ENCODE measurements at regions not wholly inside any gene's neighbourhood (a gene's known extent, or its start where the extent isn't known, plus 50 kb on each side); places are given as distances from the start of the nearest gene placed in this dataset.
"Not testable (repeated sequence)": the region's sequence is repeated elsewhere in the genome, so short reads cannot be mapped to it uniquely, and the experiment has no call there.

DNA sequence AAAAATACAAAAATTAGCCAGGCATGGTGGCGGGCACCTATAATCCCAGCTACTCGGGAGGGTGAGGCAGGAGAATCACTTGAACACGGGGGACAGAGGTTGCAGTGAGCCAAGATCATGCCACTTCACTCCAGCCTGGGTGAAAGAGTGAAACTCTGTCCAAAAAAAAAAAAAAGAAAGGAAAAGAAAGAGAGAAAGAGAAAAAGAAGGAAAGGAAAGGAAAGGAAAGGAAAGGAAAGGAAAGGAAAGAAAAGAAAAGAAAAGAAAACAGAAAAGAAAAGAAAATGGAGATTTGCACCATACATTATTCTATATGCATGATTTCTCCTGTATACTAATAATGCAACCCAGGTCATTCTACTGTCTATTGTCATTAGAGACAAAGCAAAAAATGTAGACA lies 421.5 kb downstream of the PCDH19 start:
- DNase-seq (ENCODE audit: low spot score), result not testable (repeated sequence)

DNA sequence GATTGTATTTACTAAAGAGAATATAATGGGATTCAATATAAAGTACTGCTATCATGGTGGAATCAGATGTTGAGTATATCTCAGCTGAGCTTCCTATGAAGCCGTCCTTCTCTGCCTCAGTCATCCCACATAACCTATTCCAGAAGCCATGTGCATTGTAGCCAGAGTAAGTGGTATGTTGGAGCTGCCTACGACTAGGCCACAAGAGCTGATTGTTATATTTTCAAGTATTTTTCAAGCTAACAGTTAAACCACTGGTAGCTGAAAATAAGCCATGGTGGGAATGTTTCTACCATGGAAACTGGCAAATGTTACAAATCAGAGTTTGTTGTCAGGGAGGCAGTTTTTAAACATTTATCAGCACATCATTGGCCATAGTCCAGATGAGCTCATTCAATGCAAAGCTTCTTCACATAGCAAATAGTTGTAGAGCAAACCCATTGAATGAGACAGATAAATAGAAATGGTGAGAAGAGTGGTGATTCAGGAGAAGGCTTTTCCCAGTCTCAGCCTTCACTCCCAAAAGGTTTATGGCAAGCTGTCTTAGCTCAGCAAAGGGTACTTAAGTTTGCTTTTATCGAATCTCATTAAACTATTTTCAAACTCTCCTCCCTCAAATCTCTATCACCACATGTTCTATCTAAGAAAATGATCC lies 436.4 kb downstream of the PCDH19 start:
- no peak for DNase-seq (ENCODE audit: low spot score)

DNA sequence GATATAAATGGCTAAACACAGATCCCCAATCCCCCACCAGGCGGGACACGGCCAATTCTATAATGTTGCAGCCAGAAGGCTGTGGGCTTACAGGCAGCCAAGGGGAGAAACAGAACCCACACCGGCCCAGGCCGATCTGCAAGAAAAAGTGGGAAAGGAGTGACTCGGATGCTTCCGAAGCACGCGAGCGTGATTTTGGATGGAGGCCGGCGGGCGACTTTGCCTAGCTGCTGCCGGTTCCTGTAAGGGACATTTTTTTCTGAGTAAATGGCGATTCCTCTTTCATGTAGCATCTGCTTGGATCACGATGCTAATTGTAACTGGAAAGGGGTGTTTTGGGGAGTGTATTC lies 470.2 kb downstream of the PCDH19 start:
- DNase-seq (ENCODE audit: low spot score), result no peak

DNA sequence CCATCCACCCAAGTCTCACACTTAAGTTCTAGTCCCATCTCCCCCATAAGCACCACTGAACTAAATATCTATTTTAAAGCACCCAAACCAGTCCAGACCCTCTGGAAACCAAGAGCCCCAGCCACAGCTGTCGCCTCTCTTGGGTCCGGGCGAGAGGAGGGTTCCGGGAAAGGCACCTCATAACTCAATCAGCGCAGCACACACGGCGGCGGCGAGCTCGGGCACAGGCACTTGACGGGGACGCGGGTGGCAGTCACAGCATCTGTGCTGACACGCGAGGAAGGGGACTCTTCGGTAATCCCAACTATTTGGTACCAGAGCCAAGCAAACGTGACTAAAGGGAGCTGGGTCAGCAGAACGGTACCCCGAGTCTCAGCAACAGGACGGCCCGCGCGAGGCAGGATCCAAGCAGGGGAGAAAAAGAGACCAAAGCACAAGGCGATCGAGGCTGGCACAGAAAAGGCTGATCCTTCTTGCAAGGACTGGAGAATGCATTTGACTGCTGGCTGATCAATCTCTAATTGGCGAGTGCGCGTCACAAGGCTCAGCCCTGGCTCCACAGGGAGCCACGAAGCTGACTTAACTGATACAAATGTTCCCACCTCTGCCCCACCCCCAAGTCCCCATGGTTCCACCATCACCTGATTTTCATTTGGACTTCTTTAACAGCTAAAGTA lies 470.7 kb downstream of the PCDH19 start:
- not testable (repeated sequence) for DNase-seq (ENCODE audit: low spot score)

DNA sequence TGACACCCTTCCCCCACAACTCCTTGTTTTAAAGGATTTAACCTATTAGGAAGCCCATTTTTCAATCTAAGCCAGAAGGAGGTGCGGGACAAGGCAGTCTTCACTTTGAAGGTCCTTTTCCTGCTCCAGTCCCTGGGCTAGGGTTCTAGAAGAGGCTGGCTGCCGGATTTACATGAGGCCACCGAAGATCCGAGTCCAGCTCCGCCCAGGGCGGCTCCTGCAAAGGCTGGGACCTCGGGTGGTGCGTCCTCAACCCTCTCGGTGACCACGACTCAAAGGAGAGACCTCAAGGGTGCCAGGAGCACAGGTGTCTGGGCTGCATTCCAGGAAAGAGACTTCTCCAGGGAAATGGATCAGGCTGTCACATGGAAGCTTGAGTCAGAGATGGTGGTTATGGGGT lies 471.6 kb downstream of the PCDH19 start:
- DNase-seq (ENCODE audit: low spot score), result no peak

DNA sequence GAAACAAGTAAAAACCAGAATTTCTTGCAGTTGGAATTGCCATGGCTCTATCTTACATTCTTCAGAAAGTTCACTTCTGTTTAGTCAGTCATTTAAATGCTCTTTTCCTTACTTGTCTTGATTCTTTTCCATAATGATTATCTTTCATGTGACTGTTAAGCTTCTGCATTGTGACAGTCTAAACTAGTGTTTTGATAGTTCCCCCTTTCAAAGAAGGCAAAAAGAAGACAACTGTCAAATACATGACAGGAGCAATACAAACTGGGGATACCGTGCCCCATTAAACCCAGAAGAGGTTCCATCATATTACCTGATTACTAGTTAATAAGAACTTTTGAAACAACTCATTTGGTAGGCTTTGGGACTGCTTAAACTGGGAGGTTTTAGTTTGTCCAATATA lies 476.2 kb downstream of the PCDH19 start:
- DNase-seq (ENCODE audit: low spot score), result no peak

DNA sequence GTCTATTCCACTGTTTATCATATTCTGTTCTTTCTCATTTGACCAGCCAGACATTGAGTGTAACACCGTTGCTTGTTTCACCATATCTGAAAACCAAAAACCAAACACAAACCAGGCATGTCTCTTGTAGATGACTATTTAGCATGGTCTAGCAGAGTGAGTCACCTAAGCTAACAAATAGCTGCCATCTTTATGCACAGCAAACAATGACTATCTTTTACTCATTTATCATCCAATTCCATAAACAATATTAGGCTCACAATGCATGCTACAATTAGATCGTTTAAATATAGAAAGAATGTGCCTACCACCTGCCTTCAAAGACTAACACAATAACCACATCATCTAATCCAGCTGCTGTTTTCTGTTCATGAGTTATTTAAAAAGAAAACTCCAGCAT lies 495.4 kb downstream of the PCDH19 start:
- no peak for DNase-seq (ENCODE audit: low spot score)

DNA sequence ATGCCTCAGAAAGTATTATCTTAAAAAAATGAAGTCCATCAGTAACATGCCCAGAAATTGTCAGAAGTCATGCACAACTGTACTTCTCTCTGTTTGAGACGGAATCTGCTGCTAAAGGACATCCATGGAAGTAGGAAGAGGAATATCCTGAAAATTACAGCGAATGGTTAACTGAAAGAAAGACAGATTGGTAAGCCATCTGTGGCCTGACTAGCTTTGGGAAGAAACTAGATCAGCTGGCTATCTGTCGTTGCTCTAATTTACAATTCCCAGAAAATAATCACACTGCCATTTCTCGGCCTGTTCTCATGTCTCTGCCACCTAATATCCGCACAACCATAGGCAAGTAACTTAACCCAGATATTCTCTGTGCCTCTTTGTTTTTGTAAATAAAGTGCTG lies 496.5 kb downstream of the PCDH19 start:
- no peak for DNase-seq (ENCODE audit: low spot score)

DNA sequence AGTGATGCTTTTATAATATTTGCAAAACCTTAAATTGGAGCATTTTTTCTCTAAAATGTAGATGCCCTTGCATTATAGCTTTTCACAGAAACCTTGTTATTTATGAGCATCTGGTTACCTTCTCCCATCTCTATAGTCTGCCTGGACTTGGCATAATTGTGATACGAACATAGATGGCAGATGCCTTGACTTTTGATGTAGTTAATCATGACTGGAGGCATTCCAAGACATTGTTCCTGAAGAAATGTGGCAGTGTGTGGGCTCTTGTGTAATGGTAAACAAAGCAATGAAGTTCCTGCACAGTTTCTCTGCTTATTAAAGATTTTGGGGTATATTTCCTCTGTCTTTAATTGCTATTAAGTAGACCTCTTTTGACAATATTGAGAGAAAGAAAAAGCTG lies 500.1 kb downstream of the PCDH19 start:
- no peak for DNase-seq (ENCODE audit: low spot score)

DNA sequence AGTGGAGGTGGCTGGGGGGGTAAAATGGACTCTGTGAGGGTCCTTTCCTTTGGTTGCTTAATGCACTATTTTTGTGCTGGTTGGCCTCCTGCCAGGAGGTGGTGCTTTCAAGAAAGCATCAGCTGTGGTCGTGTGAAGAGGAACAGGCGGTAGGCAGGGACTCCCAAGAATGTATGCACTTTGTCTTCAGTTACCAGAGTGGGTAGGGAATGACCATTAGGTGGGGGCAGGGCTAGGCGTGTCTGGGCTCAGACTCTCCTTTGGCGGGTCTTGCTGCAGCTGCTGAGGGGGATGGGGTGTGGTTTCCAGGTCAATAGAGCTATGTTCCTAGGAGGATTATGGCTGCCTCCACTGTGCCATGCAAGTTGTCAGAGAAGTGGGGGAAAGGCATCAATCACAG lies 509.0 kb downstream of the PCDH19 start:
- no peak for DNase-seq (ENCODE audit: low spot score)

DNA sequence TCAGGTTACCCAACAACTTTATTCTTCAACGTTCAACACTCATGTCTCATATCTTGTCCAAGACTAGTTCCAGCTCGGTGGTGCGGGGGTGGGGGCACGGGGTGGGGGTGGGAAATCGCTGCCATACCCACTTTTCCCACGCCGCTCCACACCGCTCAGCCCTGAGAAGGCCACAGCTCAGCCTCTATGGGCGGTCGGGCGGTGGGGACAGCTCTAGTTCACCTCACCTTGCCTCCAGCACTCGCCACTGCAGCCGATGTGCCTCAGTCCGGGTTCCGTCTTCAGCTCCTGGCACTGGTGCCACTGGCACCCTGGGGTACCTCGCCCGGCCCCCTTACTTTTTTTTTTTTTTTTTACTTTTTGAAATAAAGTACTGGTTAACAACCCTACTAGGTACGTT lies 522.2 kb downstream of the PCDH19 start:
- no peak for DNase-seq (ENCODE audit: low spot score)

DNA sequence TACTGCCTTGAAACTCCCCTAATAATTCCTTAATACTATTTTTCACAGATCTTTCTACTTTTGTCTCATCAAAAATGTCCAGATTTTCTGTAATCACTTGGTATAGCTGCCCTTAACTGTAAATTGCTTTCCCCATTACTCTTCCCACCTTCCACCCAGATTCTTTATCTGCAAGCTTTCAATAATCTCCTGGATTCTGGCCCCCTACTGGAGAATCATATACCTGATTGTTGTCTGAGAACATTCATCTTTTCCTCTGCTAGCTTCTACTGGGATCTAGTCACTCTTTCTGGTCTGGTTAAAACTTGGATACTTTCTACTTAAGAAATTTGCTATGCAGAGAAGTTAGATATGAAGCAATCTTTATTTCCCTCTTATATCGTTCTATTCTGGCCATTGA lies 552.6 kb downstream of the PCDH19 start:
- DNase-seq (ENCODE audit: low spot score), result no peak

DNA sequence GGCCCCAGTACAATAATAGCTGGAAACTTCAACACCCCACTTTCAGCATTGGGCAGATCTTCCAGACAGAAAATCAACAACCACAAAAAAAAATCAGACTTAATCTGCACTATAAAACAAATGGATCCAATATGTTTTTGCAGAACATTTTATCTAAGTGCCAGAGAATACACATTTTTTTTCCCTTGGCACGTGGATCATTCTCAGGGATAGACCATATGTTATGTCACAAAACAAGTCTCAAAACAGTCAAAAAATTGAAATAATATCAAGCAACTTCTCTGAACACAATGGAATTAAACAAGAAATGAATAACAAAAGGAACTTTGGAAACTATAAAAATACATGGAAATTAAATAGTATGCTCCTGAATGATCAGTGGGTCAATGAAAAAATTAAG lies 576.3 kb downstream of the PCDH19 start:
- DNase-seq (ENCODE audit: low spot score), result no peak

DNA sequence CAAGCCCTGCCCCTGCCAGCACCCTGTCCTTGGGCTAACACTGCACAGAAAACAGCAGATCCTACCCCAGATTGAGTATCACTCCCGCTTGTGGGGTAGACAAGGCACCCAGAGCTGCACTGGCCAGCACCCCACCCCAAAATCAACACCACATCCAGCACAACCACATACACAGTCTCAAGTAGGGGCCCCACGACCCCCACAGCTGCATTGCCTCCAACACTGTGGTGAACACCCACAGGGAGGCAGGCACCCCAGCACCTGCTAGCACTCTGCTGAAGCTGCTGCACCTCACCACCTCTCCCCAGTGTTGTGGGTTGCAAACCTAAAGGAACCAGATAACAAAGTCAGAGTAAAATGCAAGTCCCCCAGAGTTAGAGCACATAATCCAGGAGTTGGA lies 589.9 kb downstream of the PCDH19 start:
- DNase-seq (ENCODE audit: low spot score), result no peak

DNA sequence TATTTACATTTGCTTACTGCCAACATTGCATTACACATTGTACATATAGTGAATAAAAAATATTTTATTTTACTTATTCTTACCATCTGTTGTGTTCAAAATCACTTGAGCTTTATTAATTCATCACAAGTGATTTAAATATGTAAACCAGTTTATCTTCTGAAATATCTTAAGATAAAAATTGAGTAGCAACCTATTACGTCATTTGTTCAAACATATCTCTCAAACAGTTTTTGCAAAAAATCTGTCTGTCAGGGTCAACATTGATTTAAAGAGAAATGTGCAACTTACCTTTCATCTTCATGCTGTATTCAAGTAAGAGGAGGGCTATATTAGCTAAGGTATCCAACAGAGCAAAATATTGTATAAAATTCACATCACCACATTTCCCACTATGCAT lies 610.1 kb downstream of the PCDH19 start:
- no peak for DNase-seq (ENCODE audit: low spot score)

DNA sequence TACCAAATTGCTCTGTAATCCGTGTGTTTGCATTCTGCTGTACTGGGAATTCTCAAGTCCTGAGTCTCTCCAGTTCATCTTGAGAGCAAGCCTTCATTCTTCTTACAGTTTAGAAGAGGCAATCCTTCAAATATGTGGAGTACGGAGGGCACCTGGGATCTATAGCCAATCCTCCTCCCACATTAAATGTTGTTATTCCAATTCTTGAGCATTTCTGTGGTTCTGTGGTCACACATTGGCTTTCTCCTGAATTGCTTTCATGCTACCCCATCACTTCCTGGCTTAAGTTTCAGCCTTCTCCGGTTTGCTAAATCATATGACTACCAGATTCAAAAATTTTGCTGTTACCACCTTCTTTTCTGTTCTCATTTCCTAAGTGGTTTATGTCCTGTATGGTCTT lies 611.1 kb downstream of the PCDH19 start:
- DNase-seq (ENCODE audit: low spot score), result no peak

DNA sequence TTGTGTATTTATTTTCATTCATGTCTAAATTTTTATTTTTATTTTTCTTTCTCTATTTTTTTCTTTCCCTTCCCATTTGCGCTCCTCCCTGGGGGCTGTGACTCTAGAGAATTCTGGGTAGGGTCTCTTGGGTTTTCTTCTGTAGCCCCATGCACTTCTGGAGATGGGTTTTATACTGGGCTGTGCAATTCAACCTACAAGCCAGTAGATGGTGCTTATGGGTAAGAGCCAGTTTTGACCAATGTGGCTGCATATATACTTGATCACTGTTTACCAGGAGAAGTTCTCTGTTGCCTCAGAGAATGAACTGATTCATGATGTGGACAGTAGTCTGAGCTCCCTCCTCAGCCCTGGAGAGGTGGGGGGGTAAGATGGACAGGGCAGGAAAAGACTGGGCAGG lies 614.6 kb downstream of the PCDH19 start:
- no peak for DNase-seq (ENCODE audit: low spot score)

DNA sequence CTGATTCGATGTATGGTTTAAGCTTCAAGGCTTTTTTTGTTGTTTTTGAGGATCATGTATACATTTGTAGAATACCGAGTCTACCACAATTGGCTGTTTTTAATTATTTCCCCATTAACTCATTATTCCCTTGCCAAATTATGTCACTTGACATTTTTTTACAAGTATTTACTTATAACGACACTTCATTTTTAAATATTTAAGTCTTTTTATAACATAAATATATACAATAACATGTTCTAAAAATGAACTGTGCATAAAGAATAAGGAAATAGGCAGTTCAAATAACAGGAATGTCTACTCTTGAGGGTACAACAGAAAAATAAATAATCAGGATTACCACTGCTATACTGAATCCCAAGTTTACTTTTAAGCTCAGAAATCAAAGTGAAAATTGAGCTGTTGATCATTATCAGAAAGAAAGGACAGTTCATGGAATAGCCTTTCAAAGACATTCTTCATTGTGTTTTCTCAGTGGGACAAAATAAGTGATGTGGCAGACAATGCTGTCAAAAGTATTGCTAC lies 627.5 kb downstream of the PCDH19 start:
- DNase-seq (ENCODE audit: low spot score), result no peak

DNA sequence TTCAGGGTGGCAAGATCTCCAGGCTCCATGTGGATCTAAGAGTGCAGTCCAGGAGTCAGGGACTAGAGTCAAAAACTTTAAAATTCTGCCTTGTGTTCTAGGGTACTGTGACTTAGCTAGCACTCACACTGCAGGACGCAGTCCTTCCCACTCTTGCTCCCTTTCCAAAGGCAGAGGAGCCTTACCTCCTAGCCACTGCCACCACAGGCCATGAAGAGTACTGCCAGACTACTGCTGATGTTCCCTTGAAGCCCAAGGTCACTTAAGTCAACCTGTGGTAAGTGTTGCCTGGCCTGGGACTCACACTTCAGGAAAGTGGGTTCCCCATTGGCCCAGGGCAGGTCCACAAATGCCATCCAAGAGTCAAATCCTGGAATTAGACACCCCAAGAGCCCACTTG lies 632.2 kb downstream of the PCDH19 start:
- no peak for DNase-seq (ENCODE audit: low spot score)

DNA sequence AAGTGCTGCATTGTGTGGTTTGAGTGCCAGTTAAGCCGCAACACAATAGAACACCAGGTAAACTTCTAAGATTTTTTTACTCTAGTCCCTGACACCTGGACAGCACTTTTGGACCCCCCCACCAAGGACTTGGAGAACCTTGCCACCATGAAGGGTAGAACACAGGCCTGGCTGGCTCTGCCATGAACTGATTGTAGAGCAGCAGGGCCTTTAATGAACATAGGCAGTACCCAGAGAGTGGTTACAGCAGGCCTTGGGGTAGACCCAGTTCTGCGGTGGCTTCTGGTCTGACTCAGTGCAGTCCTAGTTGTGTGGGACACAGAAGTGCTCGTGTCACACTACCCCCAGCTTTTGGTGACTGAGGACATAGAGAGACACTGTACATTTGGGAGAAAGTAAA lies 648.3 kb downstream of the PCDH19 start:
- DNase-seq (ENCODE audit: low spot score), result no peak

DNA sequence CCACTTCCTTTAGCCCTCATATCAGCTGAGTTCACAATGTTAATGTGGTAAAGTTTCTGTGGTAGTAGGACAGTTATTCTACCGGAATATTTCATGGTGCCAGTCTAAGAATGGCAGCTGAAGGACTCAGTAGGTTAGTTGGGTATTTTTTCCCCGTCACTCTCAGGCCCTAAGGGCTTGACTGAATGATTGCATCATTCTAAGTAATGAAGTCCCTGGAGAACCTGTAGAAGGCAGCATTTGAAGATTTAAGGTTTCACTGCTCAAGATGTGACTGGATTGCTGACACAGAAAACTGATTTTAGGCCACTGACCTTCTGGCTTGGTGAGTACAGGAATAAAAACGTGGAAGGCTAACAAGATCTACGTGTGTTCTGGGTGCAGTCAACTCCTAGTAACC lies 657.3 kb downstream of the PCDH19 start:
- DNase-seq (ENCODE audit: low spot score), result no peak

DNA sequence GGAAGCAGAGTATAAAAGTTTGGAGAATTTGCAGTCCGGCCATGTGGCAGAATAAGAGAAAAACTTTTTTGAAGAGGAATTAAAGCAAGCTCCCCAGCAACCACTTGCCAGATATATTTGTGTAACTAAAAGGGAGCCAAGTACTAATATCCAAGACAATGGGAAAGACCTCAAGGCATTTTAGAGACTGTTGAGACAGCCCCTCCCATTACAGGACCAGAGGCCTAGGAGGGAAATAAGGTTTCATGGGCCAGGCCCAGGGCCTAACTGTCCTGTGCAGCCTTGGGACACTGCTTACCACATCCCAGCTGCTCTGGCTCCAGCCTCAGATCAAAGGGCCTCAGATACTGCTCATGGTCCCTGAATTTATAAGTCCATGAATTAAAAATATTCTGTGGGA lies 659.4 kb downstream of the PCDH19 start:
- DNase-seq (ENCODE audit: low spot score), result no peak

DNA sequence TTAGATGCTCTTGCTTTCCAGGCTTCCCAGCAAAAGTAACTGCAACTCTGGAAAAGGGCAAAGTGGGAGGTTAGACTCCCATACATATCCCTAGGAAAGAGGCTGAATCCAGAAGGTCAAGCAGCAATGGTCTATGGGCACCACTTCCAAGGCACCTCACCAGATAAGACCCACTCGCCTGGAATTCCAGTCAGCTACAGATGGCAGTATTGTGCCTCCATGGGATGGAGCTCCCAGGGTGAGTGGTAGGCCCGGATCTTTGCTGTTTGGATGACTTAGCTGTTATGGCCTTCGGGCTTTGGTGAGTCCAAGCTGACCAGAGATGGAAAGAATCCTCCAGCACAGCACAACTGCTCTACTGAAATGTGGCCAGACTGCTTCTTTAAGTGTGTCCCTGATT lies 688.0 kb downstream of the PCDH19 start:
- DNase-seq (ENCODE audit: low spot score), result no peak

DNA sequence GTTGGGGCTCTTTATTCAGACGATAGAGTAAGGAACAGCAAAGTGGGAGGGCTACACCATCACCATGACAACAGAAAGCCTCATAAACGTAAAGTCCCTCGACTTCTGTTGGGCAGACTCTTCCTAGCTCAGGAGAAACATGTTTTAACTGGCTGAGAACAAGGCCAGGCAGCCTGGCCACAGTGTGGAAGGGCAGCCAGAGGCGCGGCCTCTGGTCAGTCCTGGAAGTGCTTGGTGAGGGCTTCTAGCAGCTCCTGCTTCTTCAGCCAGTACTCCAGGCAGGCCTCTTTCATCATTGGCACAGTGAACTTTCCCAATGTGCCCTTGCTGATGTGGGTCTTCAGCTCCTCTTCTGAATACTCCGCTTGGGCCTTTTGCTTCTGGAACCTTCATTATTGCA lies 690.9 kb downstream of the PCDH19 start:
- no peak for DNase-seq (ENCODE audit: low spot score)
